HG03521 (cell line): ENCODE measurements at regions not wholly inside any gene's neighbourhood (a gene's known extent, or its start where the extent isn't known, plus 50 kb on each side); places are given as distances from the start of the nearest gene placed in this dataset.

Source experiments
- ATAC-seq: cut with Tn5 transposase; IDR thresholded peaks from one replicate; pipeline ENCODE4 v1.9.1; 2021; ENCODE audit warnings: mild to moderate bottlenecking, moderate library complexity; ENCODE audit not compliant: unreplicated experiment

GRCh38 chr1:57772580-57773195 is 348.8 kb upstream of the DAB1 start:
- no peak for ATAC-seq

DNA sequence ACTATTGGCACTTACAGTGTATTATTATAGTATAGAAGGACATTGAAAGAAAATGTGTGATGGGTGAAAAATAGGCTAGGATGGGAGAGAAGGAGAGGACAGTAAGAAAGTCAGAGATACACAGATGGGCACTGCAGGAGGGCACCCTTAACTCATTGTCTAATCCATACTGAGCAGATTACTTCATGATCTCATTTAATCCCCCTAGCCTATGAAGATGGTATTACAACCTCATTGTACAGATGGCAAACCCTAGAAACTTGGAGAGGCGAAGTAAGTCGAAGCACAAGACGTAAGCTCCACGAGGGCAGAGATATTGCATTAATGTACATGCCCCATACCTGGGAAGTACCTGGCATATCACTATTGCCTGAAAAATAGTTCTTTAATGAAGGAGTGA is 346.9 kb upstream of the DAB1 start:
- no peak for ATAC-seq

GRCh38 chr1:57770236-57770635 is 346.4 kb upstream of the DAB1 start:
- no peak for ATAC-seq

DNA sequence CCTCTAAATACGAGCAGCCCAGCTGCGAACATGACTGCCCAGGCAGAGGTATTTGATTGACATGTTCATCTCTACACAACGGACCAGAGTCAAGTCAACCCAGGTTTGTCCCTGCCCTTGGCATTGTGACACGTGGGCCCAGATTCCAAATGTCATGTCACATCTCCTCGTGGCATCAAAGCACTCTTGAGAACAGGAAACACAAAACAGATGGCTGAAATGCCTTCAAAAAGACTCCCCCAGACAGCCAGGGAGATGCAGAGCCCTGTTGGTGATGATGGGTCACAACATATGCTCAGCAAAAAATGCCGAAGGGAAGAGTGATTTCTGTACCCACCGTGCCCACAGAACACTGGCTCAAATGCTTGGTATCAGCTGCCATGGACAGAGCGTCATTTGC is 337.8 kb upstream of the DAB1 start:
- ATAC-seq = no peak

DNA sequence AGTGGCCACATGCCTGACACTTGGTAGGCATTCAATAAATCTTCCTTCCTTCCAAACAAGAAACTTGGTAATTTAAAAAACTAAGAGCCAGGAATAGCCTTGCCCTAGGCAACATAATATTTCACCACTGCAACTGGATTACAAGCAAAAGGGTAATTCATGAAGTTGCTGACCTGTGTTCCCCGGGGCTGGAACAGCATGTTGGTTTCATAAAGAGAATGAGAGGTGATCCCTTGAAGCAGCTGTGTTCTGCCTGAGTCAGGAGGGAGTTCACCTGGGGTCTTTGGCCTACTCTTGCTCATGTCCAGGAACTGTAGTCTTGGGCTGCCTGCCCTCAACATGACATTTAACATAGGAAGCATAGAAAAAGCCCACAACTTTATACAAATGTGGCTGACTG is 329.0 kb upstream of the DAB1 start:
- ATAC-seq = no peak

GRCh38 chr1:57748719-57749118 is 324.9 kb upstream of the DAB1 start:
- no peak for ATAC-seq

GRCh38 chr1:57747818-57748217 is 324.0 kb upstream of the DAB1 start:
- no peak for ATAC-seq

DNA sequence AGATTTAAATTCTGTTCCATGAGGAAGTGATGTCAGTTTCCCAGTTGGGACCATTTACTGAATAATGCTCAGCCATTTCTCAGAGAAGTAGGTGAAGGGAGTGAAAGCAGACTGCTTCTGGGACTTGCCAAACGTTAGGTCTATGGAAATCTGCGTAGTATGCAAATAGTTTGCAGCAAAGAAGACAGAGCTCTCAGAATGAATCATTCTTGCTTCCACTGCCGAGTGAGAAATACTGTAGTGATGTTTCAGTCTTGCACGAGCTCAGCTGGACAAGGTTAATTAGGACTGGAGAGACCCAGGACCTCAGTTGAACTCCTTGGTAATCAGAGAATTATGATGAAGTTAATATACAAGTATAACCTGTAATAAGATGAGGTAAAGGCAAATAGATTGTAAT is 317.7 kb upstream of the DAB1 start:
- ATAC-seq = peak; percentile 93

DNA sequence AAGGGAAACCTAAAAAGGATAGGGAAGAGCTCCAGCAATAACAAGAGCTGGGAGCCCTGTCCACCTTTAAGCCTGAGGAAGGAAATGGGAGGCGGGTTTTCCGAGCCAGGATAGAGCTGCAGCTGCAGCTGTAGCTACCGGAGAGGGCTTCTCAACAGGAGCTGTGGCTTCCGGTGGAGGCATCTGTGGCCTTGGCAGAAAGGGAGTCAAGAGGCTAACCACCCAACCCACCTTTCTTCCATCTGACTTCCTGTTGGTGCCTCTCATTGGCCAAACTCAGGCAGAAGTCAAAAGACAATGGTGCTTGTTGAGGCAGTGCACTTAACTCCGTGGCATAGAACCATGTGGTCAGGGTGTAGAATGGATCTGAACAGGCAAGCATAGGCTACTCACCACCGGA is 313.1 kb upstream of the DAB1 start:
- ATAC-seq = no peak

- ATAC-seq = no peak
These were observed 305.3 kb upstream of the DAB1 start for GRCh38 chr1:57729181-57729580.

- no peak for ATAC-seq
These were observed 303.3 kb upstream of the DAB1 start for GRCh38 chr1:57727121-57727520.

DNA sequence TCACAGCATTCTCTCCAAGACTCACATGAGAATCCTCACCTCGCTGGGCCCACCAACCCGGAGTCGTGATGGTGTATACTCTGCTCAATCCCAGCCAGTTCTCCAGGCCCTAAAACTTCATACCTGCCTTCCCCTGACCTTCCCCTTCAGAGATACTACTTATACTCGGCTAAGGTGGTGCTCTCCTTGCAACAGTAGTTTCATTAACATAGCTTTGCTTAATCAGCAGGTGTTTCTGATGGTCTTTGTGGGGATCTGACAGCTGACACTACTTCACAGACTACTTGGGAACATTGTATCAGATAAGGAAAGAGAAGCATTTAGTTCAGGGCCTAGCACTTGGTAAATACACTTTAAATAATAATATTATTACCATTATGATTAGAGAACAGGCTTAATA is 301.5 kb upstream of the DAB1 start:
- ATAC-seq = no peak

DNA sequence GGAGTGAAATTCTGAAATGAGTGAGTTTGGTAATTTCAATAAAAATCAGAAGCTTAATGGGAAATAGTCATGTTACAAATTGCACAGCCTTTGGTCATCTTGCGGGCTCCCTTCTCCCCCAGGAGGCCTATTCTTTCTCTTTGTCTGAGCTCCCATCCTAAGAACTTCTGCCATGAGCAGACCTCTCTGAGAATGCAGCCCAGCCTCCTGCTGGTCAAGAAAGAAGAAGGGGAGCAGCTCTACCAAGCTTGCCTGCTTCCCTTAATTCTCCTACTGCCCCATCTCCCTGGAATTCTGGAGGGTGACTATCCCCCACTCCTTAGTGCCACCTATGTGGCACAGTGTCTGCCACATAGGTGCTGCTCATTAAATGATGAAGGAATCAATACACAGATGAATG is 300.7 kb upstream of the DAB1 start:
- no peak for ATAC-seq

DNA sequence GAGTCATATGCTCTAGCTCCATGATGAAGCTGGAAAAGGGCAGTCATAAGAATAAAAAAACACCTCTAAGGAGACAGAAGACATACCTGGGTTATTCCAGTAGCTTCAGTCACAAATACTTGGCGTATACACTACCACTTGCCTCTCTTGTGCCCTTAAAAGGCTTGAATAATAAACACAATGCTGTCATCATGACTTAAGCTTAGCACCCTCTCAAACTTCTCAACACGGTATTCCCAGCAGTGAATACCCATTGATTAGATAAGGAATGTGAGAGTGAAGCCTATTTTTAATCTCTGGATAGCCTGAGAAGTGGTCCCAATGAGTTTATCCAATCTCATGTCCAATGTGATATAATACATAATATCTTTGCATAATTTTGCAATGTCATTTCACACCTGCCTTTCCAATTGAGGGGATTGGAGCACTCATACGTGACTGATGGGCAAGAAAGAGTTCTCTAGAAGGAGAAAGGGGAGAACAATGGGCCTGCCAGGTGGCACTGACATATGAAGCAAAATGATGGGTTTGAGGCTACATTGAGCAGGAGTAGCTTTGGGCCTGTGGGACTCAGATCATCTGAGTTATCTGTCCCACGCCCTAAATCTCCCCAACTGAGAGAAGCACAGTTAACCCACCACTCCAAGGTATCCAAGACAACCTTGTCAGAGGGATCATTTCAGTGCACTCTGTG is 298.6 kb upstream of the DAB1 start:
- no peak for ATAC-seq

DNA sequence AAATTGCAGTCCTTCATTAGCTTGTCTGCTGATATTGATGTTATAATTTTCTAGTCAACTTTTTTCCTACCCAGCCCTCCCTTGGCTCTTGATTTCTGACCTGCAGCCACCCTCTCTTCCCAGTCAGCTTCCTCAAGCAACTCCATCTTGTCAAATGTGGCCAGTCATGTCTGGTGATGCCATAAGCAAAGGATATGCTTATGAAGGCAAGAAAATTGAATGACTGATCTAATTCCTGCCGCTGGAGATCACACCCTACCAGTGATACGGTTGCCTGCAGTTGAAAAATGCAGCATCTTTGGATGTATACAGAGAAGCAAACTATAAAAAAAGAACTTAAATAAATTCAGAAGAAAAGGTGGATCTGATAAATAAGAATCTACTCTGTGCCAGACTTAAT is 297.1 kb upstream of the DAB1 start:
- ATAC-seq = no peak

- no peak for ATAC-seq
These were observed 295.4 kb upstream of the DAB1 start for GRCh38 chr1:57719274-57719673.

- ATAC-seq = no peak
These were observed 289.6 kb upstream of the DAB1 start for GRCh38 chr1:57713501-57713900.

- no peak for ATAC-seq
These were observed 289.0 kb upstream of the DAB1 start for GRCh38 chr1:57712846-57713245.

DNA sequence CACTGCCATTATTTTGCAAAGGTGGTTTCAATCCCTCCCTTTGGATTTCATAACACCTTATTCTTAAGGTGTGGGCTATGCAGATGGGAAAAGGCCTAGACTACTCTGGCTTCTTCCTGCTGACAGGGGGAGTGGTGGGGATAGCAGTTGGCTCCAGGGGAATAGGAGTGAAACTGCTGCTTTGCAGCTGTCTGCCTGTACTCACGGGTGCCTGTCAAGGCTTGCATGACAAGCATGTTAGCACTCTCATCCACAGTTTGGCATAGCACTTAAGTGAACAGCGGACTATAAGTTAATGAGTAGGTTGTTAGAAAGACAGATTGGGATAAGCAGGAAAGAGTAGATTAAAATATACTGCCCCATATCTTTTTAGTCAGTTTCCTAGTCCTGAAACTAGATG is 287.5 kb upstream of the DAB1 start:
- no peak for ATAC-seq

- no peak for ATAC-seq
These were observed 283.8 kb upstream of the DAB1 start for GRCh38 chr1:57707631-57708030.

DNA sequence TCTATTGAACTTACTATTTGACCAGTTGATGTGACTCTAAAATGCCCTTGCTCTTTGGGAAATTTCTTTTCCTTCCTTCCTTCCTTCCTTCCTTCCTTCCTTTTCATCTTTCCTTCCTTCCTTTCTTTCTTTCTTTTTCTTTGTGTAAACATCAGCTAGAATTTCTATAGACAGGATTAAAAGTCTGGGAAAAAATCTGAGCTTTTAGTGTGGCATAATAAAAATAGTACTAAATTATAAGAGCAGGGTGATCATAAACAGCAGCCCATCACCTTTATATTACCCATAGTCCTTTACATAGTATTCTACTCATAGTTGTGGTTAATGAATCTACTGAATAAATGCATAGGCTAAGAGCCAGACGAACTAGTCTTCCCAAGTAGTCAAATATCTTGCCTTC is 281.0 kb upstream of the DAB1 start:
- no peak for ATAC-seq

GRCh38 chr1:57704231-57704630 is 280.4 kb upstream of the DAB1 start:
- no peak for ATAC-seq

DNA sequence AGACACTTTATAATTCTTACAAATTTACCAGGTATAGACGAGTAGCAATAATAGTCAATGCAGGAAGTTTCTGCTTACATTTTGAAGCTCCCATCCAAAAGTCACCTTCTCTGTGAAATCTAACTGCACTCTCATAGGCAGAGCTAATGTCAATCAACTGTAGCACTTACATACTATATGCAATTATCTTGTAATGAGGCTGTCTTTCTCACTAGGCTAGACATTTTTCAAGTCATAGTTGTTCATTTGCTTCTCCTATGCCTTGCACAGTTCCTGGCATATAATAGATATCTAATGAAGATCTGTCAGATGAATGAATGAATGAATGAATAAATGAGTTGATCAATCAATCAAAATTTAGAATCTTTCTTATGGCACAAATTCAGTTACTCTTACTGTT is 273.0 kb upstream of the DAB1 start:
- no peak for ATAC-seq
